HL-60 (cell line): ENCODE measurements at regions not wholly inside any gene's neighbourhood (a gene's known extent, or its start where the extent isn't known, plus 50 kb on each side); places are given as distances from the start of the nearest gene placed in this dataset.
A peak's percentile ranks its signal among the peaks of the same experiment; 100 is the strongest.

Source experiments
- DNase-seq, 2 experiments: peaks; one replicate each; pipeline ENCODE4 v3.0.0-alpha.2; 2010 to 2020; ENCODE audit warnings: low read depth in 1 of 2, low spot score in 1 of 2
- H3K27ac ChIP-seq: fragments of 250-450 bp; sonication (Bioruptor Pico); replicated peaks from 2 replicates; pipeline ENCODE4 v1.5.1; 2020; ENCODE audit warnings: mild to moderate bottlenecking, moderate library complexity
- H3K27me3 ChIP-seq: fragments of 250-450 bp; sonication (Bioruptor Pico); 2 replicates; pipeline ENCODE4 v1.5.1; 2021; ENCODE audit warnings: mild to moderate bottlenecking, moderate library complexity; ENCODE audit not compliant: insufficient read depth, poor library complexity, severe bottlenecking
- H3K4me3 ChIP-seq: replicated peaks from 2 replicates; pipeline ENCODE4 v1.5.1; 2011; ENCODE audit warnings: mild to moderate bottlenecking, control low read depth, low read length; ENCODE audit not compliant: insufficient read depth
- GABPA ChIP-seq: IDR thresholded peaks from 2 replicates; pipeline ENCODE4 v1.6.1; 2012; ENCODE audit warnings: low read depth
- POLR2AphosphoS5 ChIP-seq: IDR thresholded peaks from 2 replicates; pipeline ENCODE4 v1.6.1; 2012; ENCODE audit warnings: low read depth
- REST ChIP-seq: IDR thresholded peaks from 2 replicates; pipeline ENCODE4 v1.6.1; 2012; ENCODE audit warnings: low read depth; ENCODE audit not compliant: insufficient replicate concordance
- SPI1 ChIP-seq: IDR thresholded peaks from 2 replicates; pipeline ENCODE4 v1.6.1; 2012; ENCODE audit warnings: low read depth, mild to moderate bottlenecking, borderline replicate concordance
- TF ChIP-seq, protein P1 (sequence below): IDR thresholded peaks from one replicate; pipeline ENCODE4 v1.5.1; 2011; ENCODE audit warnings: low read length, control low read depth, inconsistent platforms; ENCODE audit not compliant: insufficient read depth

- Histone ChIP-seq H3K27ac (no peak overlapping the region), H3K4me3 (no peak overlapping the region), H3K27me3 (no peaks in the 10 kb centered on the region)
- no peak for TF ChIP-seq POLR2AphosphoS5
- no peak for TF ChIP-seq GABPA
- TF ChIP-seq REST = no peak
- TF ChIP-seq, protein P1, sequence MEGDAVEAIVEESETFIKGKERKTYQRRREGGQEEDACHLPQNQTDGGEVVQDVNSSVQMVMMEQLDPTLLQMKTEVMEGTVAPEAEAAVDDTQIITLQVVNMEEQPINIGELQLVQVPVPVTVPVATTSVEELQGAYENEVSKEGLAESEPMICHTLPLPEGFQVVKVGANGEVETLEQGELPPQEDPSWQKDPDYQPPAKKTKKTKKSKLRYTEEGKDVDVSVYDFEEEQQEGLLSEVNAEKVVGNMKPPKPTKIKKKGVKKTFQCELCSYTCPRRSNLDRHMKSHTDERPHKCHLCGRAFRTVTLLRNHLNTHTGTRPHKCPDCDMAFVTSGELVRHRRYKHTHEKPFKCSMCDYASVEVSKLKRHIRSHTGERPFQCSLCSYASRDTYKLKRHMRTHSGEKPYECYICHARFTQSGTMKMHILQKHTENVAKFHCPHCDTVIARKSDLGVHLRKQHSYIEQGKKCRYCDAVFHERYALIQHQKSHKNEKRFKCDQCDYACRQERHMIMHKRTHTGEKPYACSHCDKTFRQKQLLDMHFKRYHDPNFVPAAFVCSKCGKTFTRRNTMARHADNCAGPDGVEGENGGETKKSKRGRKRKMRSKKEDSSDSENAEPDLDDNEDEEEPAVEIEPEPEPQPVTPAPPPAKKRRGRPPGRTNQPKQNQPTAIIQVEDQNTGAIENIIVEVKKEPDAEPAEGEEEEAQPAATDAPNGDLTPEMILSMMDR = no peak
- TF ChIP-seq SPI1 = no peak
- DNase-seq = no peak
These were observed 60.2 kb upstream of the LOXL4 start for GRCh38 chr10:98328163-98328562.

DNA sequence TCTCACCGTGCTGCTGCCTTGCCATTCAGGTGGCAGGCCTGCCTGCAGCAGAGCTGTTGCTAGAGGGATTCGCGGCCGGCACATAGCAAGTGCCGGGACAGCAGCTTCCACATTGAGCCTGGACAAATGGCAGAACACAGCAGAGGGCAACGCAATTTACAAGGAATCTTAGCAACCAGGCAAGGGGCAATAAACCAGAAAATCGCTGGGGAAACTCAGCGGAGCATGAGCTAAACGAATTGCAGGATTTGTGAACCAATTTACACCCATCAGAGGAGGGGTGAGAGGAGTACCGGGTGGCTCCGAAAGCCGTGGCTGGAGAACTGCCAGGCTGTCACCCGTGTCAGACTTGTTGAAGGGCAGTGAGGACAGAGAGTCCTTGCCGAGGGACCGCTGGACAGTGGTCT, 58.6 kb upstream of the LOXL4 start:
- TF ChIP-seq GABPA (no peak), POLR2AphosphoS5 (no peak), REST (no peak), SPI1 (no peak)
- TF ChIP-seq, protein P1 = no peak
- Histone ChIP-seq H3K4me3 (no peak overlapping the region), H3K27ac (no peak overlapping the region), H3K27me3 (no peaks in the 10 kb centered on the region)
- no peak for DNase-seq

GRCh38 chr10:98323221-98324164, 55.5 kb upstream of the LOXL4 start:
- Histone ChIP-seq H3K27ac (no peak overlapping the region), H3K27me3 (no peaks in the 10 kb centered on the region), H3K4me3 (no peak overlapping the region)
- no peak for TF ChIP-seq GABPA
- TF ChIP-seq, protein P1 = no peak
- peak; percentile 21; the same call in 1 of the 2 replicates for TF ChIP-seq SPI1
- peak; percentile 32; the same call in 1 of the 2 replicates for TF ChIP-seq POLR2AphosphoS5
- no peak for TF ChIP-seq REST
- DNase-seq = peak; percentile 71 to 85
